ENCODE measurements at regions not wholly inside any gene's neighbourhood (a gene's known extent, or its start where the extent isn't known, plus 50 kb on each side); places are given as distances from the start of the nearest gene placed in this dataset.

DNA sequence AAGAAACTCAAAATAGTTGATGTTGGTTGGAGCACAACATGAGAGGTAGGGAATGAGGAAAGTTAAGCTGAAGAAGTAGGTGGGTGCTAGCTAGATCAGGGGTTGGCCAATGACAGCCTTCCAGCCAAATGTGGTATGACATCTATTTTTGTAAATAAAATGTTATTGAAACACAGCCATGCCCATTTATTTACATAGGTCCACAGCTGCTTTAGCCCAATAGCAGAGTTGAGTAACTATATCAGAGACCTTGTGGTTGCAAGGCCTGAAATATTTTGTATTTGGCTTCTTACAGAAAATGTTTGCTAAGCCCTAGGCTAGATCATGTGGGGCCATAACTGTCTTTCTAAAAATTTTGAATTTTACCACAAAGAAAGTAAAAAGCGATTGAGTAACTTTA lies 234.9 kb upstream of the CTSO start:
- H3K9ac ChIP-seq (ENCODE audit: low read depth, low read length): no peak overlapping the region
- H3K27me3 ChIP-seq (ENCODE audit: control insufficient read depth, insufficient read depth, low read length): no peaks in the 10 kb centered on the region
- no peak overlapping the region for H3K27ac ChIP-seq (ENCODE audit: low read depth, low read length)
- H3K4me1 ChIP-seq (ENCODE audit: control insufficient read depth, insufficient read depth, low read length): no peaks in the 10 kb centered on the region; the same call in 1 of the 2 replicates
- no peak overlapping the region for H3K4me3 ChIP-seq (ENCODE audit: low read depth, low read length)
- no peaks in the 10 kb centered on the region for H3K36me3 ChIP-seq (ENCODE audit: control insufficient read depth, insufficient read depth, low read length)
- no peaks in the 10 kb centered on the region for H3K9me3 ChIP-seq (ENCODE audit: control insufficient read depth, insufficient read depth, low read length)

DNA sequence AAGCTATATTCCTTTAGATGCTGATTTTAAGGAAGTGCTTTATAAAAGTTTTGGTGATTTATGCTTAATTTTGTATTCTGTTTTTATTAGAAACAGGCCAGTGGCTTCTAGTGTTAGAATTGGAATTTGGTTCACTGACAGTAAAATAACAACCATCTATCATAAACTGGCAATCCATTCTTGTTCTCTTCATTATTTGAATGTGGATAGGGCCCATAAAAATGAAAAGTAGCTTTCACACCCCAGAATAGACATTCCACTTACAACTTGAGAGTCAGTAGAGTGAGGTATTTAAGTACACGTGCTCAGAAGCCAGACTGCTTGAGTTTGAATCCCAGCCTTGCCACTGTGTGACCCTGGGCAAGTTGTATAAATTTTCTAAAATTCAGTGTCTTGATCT lies 232.4 kb upstream of the CTSO start:
- H3K9me3 ChIP-seq (ENCODE audit: control insufficient read depth, insufficient read depth, low read length): no peaks in the 10 kb centered on the region
- no peaks in the 10 kb centered on the region for H3K27me3 ChIP-seq (ENCODE audit: control insufficient read depth, insufficient read depth, low read length)
- no peaks in the 10 kb centered on the region for H3K4me1 ChIP-seq (ENCODE audit: control insufficient read depth, insufficient read depth, low read length)
- no peaks in the 10 kb centered on the region for H3K36me3 ChIP-seq (ENCODE audit: control insufficient read depth, insufficient read depth, low read length)
- H3K9ac ChIP-seq (ENCODE audit: low read depth, low read length): no peak overlapping the region
- H3K27ac ChIP-seq (ENCODE audit: low read depth, low read length): no peak overlapping the region
- H3K4me3 ChIP-seq (ENCODE audit: low read depth, low read length): no peak overlapping the region

DNA sequence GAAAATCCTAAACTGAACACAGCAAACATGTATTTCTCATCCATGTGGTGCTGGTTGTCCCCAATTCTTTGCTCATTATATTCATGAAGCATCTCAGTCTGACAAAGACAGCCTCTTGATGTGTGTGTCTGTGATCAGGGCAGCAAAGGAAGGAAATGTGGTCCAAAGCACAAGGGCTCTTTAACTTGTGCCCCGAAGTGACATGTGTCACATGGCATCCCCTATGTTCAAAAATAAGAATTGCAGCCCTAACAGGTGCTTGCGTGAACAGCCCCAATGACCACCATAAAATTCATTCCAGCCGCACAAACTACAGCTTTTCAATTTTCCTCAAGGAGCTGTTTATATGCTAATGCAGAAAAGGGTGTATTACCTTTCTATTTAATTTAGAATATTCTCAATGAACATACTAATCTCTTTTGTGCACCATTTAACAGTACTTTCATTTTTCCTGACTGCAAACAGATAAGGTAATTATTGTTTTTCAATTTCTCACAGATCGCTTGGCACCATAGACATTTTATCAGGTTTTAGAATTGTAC lies 231.9 kb upstream of the CTSO start:
- Histone ChIP-seq H3K36me3 (ENCODE audit: control insufficient read depth, insufficient read depth, low read length) (no peaks in the 10 kb centered on the region), H3K4me3 (ENCODE audit: low read depth, low read length) (no peak overlapping the region), H3K4me1 (ENCODE audit: control insufficient read depth, insufficient read depth, low read length) (no peaks in the 10 kb centered on the region), H3K9me3 (ENCODE audit: control insufficient read depth, insufficient read depth, low read length) (no peaks in the 10 kb centered on the region), H3K27ac (ENCODE audit: low read depth, low read length) (no peak overlapping the region), H3K9ac (ENCODE audit: low read depth, low read length) (no peak overlapping the region), H3K27me3 (ENCODE audit: control insufficient read depth, insufficient read depth, low read length) (no peaks in the 10 kb centered on the region)

DNA sequence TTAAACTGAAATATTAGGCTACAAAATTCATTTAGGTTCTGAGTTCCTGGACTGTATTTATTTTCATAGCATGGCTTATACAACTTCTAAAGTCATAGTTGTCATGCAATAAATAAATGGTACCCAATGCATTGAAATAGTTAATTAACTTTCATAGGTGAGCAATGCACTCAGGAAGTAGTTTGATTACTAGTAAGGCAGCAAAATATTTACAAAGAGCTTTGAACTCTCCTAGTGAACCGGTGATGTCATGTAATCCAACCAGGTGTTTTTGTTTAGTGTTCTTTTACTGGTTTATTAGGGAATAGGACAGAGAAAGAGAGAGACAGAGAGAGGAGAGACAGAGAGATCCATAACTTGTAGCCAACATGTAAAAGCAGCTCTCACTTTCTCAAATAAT lies 228.6 kb upstream of the CTSO start:
- no peak overlapping the region for H3K27ac ChIP-seq (ENCODE audit: low read depth, low read length)
- H3K4me1 ChIP-seq (ENCODE audit: control insufficient read depth, insufficient read depth, low read length): no peaks in the 10 kb centered on the region
- H3K36me3 ChIP-seq (ENCODE audit: control insufficient read depth, insufficient read depth, low read length): no peaks in the 10 kb centered on the region
- H3K9me3 ChIP-seq (ENCODE audit: control insufficient read depth, insufficient read depth, low read length): no peaks in the 10 kb centered on the region
- H3K4me3 ChIP-seq (ENCODE audit: low read depth, low read length): no peak overlapping the region
- H3K9ac ChIP-seq (ENCODE audit: low read depth, low read length): no peak overlapping the region
- no peaks in the 10 kb centered on the region for H3K27me3 ChIP-seq (ENCODE audit: control insufficient read depth, insufficient read depth, low read length)

DNA sequence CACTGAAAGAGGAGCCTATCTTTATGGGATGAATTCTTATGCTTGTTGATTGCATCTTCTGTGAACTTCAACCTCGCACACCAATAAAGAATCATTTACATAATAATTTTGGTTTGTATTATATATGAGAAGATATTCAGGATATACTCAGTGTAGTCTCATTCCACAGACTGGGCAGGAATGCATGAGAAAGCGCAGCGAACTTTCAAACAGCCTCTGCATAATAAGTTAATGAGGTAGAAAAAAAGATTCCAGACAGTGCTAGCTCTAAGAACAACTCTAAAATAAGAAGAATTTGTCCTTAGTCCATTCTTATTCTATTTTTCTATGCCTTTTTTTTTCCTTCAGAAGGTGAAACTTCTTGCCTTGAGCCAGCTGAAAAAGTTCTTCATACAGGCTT lies 224.3 kb upstream of the CTSO start:
- H3K9ac ChIP-seq (ENCODE audit: low read depth, low read length): no peak overlapping the region
- H3K36me3 ChIP-seq (ENCODE audit: control insufficient read depth, insufficient read depth, low read length): no peaks in the 10 kb centered on the region
- H3K27me3 ChIP-seq (ENCODE audit: control insufficient read depth, insufficient read depth, low read length): no peaks in the 10 kb centered on the region
- no peak overlapping the region for H3K27ac ChIP-seq (ENCODE audit: low read depth, low read length)
- no peak overlapping the region for H3K4me3 ChIP-seq (ENCODE audit: low read depth, low read length)
- no peaks in the 10 kb centered on the region for H3K9me3 ChIP-seq (ENCODE audit: control insufficient read depth, insufficient read depth, low read length)
- H3K4me1 ChIP-seq (ENCODE audit: control insufficient read depth, insufficient read depth, low read length): peaks cover 6% of the 10 kb centered on the region; the same call in 1 of the 2 replicates

DNA sequence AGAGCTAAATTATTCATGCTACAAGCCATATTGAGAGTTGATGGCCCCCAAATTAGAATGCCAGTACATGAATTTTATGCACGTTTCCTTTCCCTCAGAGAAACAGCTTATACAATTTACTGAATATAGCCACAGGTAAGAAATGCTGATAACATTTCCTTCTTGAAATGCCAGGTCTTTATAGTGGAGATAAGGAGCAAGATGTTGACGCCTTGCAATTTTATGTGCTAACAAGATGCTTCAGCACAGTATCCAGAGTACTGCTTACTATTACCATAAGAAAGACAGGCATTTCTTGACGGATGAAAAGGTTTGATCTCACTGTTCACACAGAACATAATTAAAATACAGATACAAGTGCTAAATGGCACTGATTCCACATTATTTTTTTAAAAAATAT lies 223.2 kb upstream of the CTSO start:
- Histone ChIP-seq H3K36me3 (ENCODE audit: control insufficient read depth, insufficient read depth, low read length) (no peaks in the 10 kb centered on the region), H3K27ac (ENCODE audit: low read depth, low read length) (no peak overlapping the region), H3K9ac (ENCODE audit: low read depth, low read length) (no peak overlapping the region), H3K4me3 (ENCODE audit: low read depth, low read length) (no peak overlapping the region), H3K9me3 (ENCODE audit: control insufficient read depth, insufficient read depth, low read length) (no peaks in the 10 kb centered on the region), H3K4me1 (ENCODE audit: control insufficient read depth, insufficient read depth, low read length) (peaks cover 6% of the 10 kb centered on the region; the same call in 1 of the 2 replicates), H3K27me3 (ENCODE audit: control insufficient read depth, insufficient read depth, low read length) (no peaks in the 10 kb centered on the region)

DNA sequence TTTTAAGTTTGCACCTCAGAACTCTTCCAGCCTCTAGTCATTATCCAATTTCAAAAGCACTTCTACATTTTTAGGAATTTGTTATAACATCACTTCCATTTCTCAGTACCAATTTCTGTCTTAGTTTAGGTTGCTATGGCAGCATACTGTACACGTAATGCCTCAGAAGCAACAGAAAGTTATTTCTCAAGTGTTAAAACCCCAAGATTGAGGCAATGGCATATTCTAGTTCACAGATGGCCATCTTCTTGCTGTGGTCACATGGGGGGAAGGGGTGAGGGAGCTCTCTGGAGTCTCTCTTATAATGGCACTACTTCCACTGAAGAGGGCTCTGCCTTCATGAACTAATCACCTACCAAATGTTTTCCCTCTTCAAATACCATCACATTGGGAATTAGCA lies 220.3 kb upstream of the CTSO start:
- no peak overlapping the region for H3K27ac ChIP-seq (ENCODE audit: low read depth, low read length)
- no peak overlapping the region for H3K4me3 ChIP-seq (ENCODE audit: low read depth, low read length)
- H3K27me3 ChIP-seq (ENCODE audit: control insufficient read depth, insufficient read depth, low read length): no peaks in the 10 kb centered on the region
- H3K9ac ChIP-seq (ENCODE audit: low read depth, low read length): no peak overlapping the region
- no peaks in the 10 kb centered on the region for H3K9me3 ChIP-seq (ENCODE audit: control insufficient read depth, insufficient read depth, low read length)
- peaks cover 15% of the 10 kb centered on the region for H3K4me1 ChIP-seq (ENCODE audit: control insufficient read depth, insufficient read depth, low read length)
- H3K36me3 ChIP-seq (ENCODE audit: control insufficient read depth, insufficient read depth, low read length): no peaks in the 10 kb centered on the region

DNA sequence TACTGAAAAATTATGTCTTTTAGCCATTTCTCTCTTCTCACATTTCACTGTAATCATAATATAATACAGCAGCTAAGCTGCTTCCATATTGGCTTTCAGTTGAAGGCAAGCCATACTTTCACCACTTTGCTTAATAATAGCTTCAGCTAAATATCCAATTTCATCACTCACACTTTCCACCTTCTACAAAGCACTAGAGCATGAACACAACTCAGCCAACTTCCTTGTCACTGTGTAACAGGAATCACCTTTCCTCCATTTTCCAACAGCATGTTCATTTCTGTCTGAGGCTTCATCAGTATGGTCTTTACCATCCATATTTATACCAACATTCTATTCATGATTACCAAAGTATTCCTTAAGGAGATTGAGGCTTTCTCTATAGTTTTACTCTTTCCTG lies 219.8 kb upstream of the CTSO start:
- H3K4me3 ChIP-seq (ENCODE audit: low read depth, low read length): no peak overlapping the region
- H3K27ac ChIP-seq (ENCODE audit: low read depth, low read length): no peak overlapping the region
- no peaks in the 10 kb centered on the region for H3K36me3 ChIP-seq (ENCODE audit: control insufficient read depth, insufficient read depth, low read length)
- no peak overlapping the region for H3K9ac ChIP-seq (ENCODE audit: low read depth, low read length)
- no peaks in the 10 kb centered on the region for H3K9me3 ChIP-seq (ENCODE audit: control insufficient read depth, insufficient read depth, low read length)
- H3K4me1 ChIP-seq (ENCODE audit: control insufficient read depth, insufficient read depth, low read length): peaks cover 15% of the 10 kb centered on the region
- no peaks in the 10 kb centered on the region for H3K27me3 ChIP-seq (ENCODE audit: control insufficient read depth, insufficient read depth, low read length)

DNA sequence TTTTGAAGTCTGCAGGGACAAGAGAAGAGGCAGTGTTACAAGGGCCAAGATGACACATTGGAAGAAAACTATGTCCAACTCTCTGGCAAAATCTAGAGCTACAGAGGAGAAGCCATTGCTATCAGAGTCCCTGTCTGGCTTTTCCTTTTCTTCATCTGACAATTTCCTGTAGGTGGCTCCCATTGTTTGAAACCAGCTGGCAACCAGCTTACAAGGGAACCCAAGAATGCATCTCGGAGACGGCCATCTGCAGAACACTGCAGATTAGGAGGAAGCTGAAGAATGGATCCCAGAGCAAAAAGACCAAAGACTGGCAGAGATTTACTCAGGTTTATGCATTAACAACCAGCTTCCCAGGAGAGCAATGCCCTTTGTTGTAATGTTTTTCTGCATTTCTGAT lies 216.2 kb upstream of the CTSO start:
- Histone ChIP-seq H3K27me3 (ENCODE audit: control insufficient read depth, insufficient read depth, low read length) (no peaks in the 10 kb centered on the region), H3K4me1 (ENCODE audit: control insufficient read depth, insufficient read depth, low read length) (peaks cover 9% of the 10 kb centered on the region; the same call in 1 of the 2 replicates), H3K27ac (ENCODE audit: low read depth, low read length) (peak overlapping the region; percentile 5), H3K9ac (ENCODE audit: low read depth, low read length) (no peak overlapping the region), H3K9me3 (ENCODE audit: control insufficient read depth, insufficient read depth, low read length) (no peaks in the 10 kb centered on the region), H3K36me3 (ENCODE audit: control insufficient read depth, insufficient read depth, low read length) (no peaks in the 10 kb centered on the region), H3K4me3 (ENCODE audit: low read depth, low read length) (no peak overlapping the region)

DNA sequence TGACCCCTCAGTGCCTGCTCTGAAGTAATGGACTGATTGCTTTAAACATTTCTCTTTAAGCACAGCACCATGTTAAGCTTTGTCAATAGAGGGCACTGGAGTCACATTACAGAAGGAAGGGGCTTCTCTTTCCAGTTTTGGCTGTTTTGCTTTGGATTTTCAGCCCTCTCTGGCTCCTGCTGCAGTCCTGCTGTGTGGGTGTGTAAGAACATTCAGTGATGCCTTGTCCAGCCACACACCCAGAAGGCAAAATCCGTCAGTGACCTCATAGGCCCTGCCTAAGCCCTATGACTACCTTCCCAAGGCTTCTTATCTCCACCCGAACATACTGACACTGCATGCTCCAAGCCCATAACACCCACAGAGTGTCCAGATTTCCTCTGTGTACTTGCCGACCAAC lies 215.3 kb upstream of the CTSO start:
- H3K9me3 ChIP-seq (ENCODE audit: control insufficient read depth, insufficient read depth, low read length): no peaks in the 10 kb centered on the region
- no peak overlapping the region for H3K4me3 ChIP-seq (ENCODE audit: low read depth, low read length)
- no peak overlapping the region for H3K9ac ChIP-seq (ENCODE audit: low read depth, low read length)
- peaks cover 9% of the 10 kb centered on the region; the same call in 1 of the 2 replicates for H3K4me1 ChIP-seq (ENCODE audit: control insufficient read depth, insufficient read depth, low read length)
- no peaks in the 10 kb centered on the region for H3K36me3 ChIP-seq (ENCODE audit: control insufficient read depth, insufficient read depth, low read length)
- no peaks in the 10 kb centered on the region for H3K27me3 ChIP-seq (ENCODE audit: control insufficient read depth, insufficient read depth, low read length)
- H3K27ac ChIP-seq (ENCODE audit: low read depth, low read length): peak overlapping the region; percentile 24

DNA sequence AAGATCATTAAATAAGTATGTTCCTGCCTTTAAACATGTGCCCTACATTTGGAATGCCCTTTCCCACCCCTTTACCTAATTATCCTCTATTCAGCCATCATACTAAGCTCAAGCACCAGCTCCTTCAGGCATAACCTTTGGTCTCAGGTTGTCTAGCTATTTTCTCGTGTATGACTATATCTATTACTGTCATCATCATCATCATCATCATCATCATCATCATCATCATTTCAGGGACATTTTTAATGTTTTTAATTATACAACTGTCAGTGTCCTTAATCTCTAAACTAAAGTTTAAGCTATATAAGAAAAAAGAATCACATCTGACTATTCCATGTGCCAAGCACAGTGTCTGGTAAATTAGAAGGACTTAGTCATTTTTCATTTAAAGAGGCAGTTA lies 214.6 kb upstream of the CTSO start:
- H3K27ac ChIP-seq (ENCODE audit: low read depth, low read length): no peak overlapping the region
- no peak overlapping the region for H3K4me3 ChIP-seq (ENCODE audit: low read depth, low read length)
- H3K27me3 ChIP-seq (ENCODE audit: control insufficient read depth, insufficient read depth, low read length): no peaks in the 10 kb centered on the region
- H3K4me1 ChIP-seq (ENCODE audit: control insufficient read depth, insufficient read depth, low read length): peaks cover 9% of the 10 kb centered on the region; the same call in 1 of the 2 replicates
- H3K36me3 ChIP-seq (ENCODE audit: control insufficient read depth, insufficient read depth, low read length): no peaks in the 10 kb centered on the region
- no peaks in the 10 kb centered on the region for H3K9me3 ChIP-seq (ENCODE audit: control insufficient read depth, insufficient read depth, low read length)
- H3K9ac ChIP-seq (ENCODE audit: low read depth, low read length): no peak overlapping the region

DNA sequence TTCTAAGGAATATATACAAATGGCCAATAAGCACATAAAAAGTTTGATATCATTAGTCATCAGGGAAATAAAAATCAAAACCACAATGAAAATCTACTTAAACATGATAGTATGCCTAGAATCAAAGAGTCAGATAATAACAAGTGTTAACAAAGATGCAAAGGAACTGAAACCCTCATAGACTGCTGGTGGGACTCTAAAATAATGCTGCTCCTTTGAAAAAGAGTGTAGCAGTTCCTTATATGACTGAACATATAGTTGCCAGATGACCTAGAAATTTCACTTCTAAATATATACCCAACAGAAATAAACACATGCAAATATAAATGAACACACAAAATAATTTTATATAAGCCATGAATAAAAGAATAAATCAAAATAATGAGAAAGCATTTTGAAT lies 205.1 kb upstream of the CTSO start:
- H3K9me3 ChIP-seq (ENCODE audit: control insufficient read depth, insufficient read depth, low read length): no peaks in the 10 kb centered on the region
- H3K27me3 ChIP-seq (ENCODE audit: control insufficient read depth, insufficient read depth, low read length): no peaks in the 10 kb centered on the region

More for the DNA sequence above, 205.1 kb upstream of the CTSO start:
- Histone ChIP-seq H3K27ac (ENCODE audit: low read depth, low read length) (no peak overlapping the region), H3K36me3 (ENCODE audit: control insufficient read depth, insufficient read depth, low read length) (no peaks in the 10 kb centered on the region), H3K4me3 (ENCODE audit: low read depth, low read length) (no peak overlapping the region), H3K9ac (ENCODE audit: low read depth, low read length) (no peak overlapping the region), H3K4me1 (ENCODE audit: control insufficient read depth, insufficient read depth, low read length) (no peaks in the 10 kb centered on the region)
